ENCODE measurements at regions not wholly inside any gene's neighbourhood (a gene's known extent, or its start where the extent isn't known, plus 50 kb on each side); places are given as distances from the start of the nearest gene placed in this dataset.

- TF ChIP-seq AHDC1 (CRISPR knock-in tag; IDR thresholded peaks at IDR 0.05; ENCODE audit: borderline replicate concordance) (no peak), CBFB (CRISPR knock-in tag; IDR thresholded peaks at IDR 0.05) (no peak)
Measured at GRCh38 chr9:110066929-110067716, 140.8 kb downstream of the C9orf152 start (continued).

- in situ Hi-C loops (cut with HindIII; ENCODE audit: extremely low pct_ligation_motif_present, low pct_unique_long_range_greater_than_20kb) = no loop called here
- FAIRE-seq (no peak), ATAC-seq (no peak), DNase-seq (ENCODE audit: low spot score) (no peak)
- 0 out of 2 replicates have a peak, but pooled peaks cover under 1% of the 10 kb centered on the region for H3K4me1 ChIP-seq (ENCODE audit: insufficient read depth, low read length)
- no TSS peak for BruUV-seq (replicated peaks)
- H3K4me3 ChIP-seq (replicated peaks in 1 of 3; ENCODE audit: insufficient read depth in 1 of 3, low read depth in 2 of 3, low read length in 3 of 3) = no peak overlapping the region
- H3K27me3 ChIP-seq (ENCODE audit: control insufficient read depth in 1 of 2, insufficient read depth in 2 of 2, low read length in 2 of 2) = no peaks in the 10 kb centered on the region
- H4K20me1 ChIP-seq (ENCODE audit: insufficient read depth, low read length) = no peaks in the 10 kb centered on the region
- POLR2A ChIA-PET = no interaction called here
- no peaks in the 10 kb centered on the region for H3K9me3 ChIP-seq (ENCODE audit: low read length)
- no peak overlapping the region for H3K4me2 ChIP-seq (ENCODE audit: low read depth, low read length)
- H3K9ac ChIP-seq (ENCODE audit: insufficient read depth, low read depth, low read length) = no peak overlapping the region
- CTCF ChIA-PET (ENCODE audit: low intra/inter-chr PET ratio, low total read pairs) = no interaction called here
- no peak overlapping the region for H2AFZ ChIP-seq (ENCODE audit: low read length)
- H3K79me2 ChIP-seq (ENCODE audit: insufficient read depth, low read length) = no peaks in the 10 kb centered on the region
- H3K27ac ChIP-seq (ENCODE audit: extremely low read length, insufficient read depth, low read length) = no peak overlapping the region
- H3K36me3 ChIP-seq (replicated peaks in 1 of 2; ENCODE audit: control insufficient read depth in 1 of 2, insufficient read depth in 2 of 2, low read length in 2 of 2) = no peaks in the 10 kb centered on the region
- TF ChIP-seq NPAS2 (CRISPR knock-in tag; IDR thresholded peaks at IDR 0.05; ENCODE audit: borderline replicate concordance) = no peak
- TF ChIP-seq GATA4 (IDR thresholded peaks at IDR 0.05; ENCODE audit: borderline replicate concordance, low read depth) = no peak
- TF ChIP-seq MATR3 (CRISPR knock-in tag; IDR thresholded peaks at IDR 0.05) = no peak
- TF ChIP-seq ZNF883 (CRISPR knock-in tag; IDR thresholded peaks at IDR 0.05; ENCODE audit: not compliant biosample characterization) = no peak
- TF ChIP-seq CREB1 (IDR thresholded peaks at IDR 0.05) = no peak
- no peak for TF ChIP-seq CREB1 (CRISPR knock-in tag; IDR thresholded peaks at IDR 0.05)
- no peak for TF ChIP-seq KAT8 (CRISPR knock-in tag; IDR thresholded peaks at IDR 0.05)
- TF ChIP-seq ZFP82 (CRISPR knock-in tag; IDR thresholded peaks at IDR 0.05; ENCODE audit: borderline replicate concordance) = no peak
- no peak for TF ChIP-seq NONO (IDR thresholded peaks at IDR 0.05)
- TF ChIP-seq NONO (CRISPR knock-in tag; conservative IDR thresholded peaks at IDR 0.05) = no peak
- TF ChIP-seq ZKSCAN8 (CRISPR knock-in tag; IDR thresholded peaks at IDR 0.05; ENCODE audit: borderline replicate concordance) = no peak
- TF ChIP-seq, protein P1, sequence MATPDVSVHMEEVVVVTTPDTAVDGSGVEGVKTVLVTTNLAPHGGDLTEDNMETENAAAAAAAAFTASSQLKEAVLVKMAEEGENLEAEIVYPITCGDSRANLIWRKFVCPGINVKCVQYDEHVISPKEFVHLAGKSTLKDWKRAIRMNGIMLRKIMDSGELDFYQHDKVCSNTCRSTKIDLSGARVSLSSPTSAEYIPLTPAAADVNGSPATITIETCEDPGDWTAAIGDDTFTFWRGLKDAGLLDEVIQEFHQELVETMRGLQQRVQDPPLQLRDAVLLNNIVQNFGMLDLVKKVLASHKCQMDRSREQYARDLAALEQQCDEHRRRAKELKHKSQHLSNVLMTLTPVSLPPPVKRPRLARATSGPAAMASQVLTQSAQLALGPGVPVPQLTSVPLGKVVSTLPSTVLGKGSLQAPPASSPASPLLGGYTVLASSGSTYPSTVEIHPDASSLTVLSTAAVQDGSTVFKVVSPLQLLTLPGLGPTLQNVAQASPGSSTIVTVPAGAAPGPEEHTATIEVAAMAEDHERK (CRISPR knock-in tag; IDR thresholded peaks at IDR 0.05; ENCODE audit: low read depth) = no peak
- intact Hi-C loops (cut with micrococcal nuclease; ENCODE audit: unreplicated experiment) = loop anchor here (5.0 kb wide), 1 partner anchor 554 kb away; no protein-coding TSS in a partner anchor
Measured at GRCh38 chr9:110068212-110068611, 139.7 kb downstream of the C9orf152 start.
